NCI-H187 treated with DMSO at 0.1 percent for 48 hours (cell line): ENCODE measurements at regions not wholly inside any gene's neighbourhood (a gene's known extent, or its start where the extent isn't known, plus 50 kb on each side); places are given as distances from the start of the nearest gene placed in this dataset.
"Not testable (repeated sequence)": the region's sequence is repeated elsewhere in the genome, so short reads cannot be mapped to it uniquely, and the experiment has no call there.

Experiments used
- DNase-seq: peaks from one replicate; lab custom pipeline; 2025; lab: John Stamatoyannopoulos, UW

DNA sequence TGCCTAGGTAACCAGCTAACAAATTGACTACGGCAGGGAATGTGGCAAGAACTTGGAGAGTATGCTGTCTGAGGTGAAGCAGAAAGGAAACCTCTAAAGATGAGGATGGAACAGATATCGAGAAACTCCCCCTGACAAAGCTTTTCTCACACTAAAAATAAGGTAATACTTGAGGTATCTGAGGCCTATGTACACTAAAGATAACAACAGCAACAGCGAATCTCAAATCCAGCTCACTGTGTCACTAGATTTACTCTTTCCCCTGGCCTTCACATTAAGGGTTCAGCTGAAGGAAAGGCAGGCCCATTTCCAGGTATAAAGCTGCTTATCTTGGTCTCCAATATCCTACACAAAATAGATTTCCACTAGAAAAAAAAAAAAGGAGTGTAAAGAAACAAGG, 518.0 kb downstream of the KCNT2 start:
- no peak for DNase-seq

DNA sequence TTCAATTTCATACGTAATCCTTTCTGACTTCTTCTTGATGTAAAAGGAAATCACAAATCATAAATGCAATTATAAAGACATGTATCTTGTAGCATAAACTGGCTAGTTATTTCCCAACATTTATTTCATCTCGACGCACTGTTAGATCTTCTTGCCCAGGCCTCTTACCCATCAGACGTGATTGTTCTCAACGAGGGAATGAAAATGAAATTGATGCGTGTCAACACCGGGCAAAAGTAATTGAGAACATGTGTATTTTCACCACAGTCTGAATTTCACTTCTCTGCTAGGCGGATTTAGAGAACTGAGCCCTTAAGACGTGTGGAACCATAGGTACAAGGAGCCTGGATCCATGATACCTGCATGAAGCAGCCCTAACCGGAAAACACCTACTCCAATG, 519.7 kb downstream of the KCNT2 start:
- no peak for DNase-seq

DNA sequence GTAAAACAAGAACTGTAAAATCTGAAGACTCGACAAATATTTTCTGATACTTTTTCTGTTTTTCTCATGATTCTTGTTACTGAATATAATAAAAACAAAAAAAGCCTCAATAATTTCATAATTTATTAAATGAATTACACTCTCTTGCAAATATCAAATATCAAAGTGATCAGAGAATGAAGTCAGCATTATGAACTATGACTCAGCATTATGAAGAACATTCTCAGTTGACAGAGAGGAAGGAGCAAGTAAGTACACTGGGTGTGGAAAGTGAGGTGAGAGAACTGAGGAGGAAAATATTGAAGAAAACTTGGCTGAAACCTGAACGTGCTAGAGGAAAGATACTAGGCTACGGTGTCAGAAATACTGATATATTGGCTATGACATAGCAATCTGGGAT, 529.5 kb downstream of the KCNT2 start:
- no peak for DNase-seq

DNA sequence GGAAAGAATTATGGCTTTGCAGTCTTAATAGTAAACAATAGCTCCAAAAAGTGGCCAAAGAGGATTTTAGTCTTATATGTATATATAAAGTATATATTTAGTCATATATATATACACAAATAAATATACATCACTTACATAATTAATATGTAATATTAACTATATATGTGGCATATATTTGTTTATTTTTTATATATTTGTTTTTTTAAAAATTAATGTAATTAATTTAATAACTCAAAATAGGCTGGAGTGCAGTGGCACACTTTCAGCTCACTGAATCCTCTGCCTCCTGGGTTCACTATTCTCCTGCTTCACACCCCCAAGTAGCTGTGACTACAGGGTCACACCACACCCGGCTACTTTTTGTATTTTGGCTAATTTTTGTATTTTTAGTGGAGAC, 532.6 kb downstream of the KCNT2 start:
- DNase-seq = no peak

DNA sequence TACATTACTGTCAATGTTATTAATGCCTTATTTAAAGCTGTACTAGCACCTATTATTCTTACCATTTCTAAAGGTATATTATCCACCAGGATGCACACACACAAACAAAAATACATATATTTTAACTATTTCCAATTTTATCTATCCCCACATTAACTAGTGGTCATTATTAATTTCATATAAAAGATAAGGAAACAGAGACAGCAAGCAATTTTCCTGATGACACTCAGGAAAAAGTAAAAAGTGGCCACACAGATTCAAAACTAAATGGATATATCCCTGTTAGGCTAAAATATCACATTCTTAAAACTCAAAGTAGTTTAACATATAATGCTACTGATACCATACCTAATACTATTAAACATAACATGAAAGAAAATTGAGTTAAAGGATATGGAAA, 534.1 kb downstream of the KCNT2 start:
- no peak for DNase-seq

DNA sequence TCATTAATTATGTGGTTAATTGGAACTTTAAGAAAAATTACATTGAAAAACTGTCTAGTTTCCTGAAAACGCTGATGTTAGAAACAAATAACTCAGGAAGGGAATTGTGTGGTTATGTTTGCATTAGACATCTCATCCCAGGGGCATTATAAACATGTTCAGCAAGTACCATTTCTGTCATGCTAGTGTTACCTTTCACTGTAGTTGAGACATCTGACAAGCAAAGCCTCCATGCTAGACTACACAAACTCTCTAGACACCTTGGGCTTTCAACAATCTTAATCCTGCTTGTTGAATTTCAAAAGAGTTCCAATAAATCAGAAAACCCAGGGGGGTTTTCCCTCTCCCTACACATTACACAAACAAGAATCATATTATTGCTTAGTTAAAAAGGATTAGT, 536.8 kb downstream of the KCNT2 start:
- DNase-seq = no peak

DNA sequence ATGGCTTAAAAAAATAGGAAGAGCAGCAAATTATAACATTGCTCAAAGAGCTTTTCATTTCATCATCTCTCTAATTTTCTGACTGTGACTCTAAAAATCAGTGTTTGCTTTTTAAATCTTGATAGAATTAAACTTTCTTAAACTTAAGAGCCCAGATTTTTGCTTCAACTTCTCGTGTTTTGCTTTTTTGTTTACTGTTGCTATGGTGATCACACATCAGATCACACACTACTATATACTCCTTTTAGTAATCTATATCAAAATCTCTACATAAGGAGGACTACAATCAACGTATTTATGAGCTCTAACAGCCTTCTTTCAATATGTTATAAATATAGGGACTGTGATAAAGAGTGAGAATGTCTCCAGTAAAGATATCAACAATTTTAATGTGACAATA, 537.3 kb downstream of the KCNT2 start:
- no peak for DNase-seq

DNA sequence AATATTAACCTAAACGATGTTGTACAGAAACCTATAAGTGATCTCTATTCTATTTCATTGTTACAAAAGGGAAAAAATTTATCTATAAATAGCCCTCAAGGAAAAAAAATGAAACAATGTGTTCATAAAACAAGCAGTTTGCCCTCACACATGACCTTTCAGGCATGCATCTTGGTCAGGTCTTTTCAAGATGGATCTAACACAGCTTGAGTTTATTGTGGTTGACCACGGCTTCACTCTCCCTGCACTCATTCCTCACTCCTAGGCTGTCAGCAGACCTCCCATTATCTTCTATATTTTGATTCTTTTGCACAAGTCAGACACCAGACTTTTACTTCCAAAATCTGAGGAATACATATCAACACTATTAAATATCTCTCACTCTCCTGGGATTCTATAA, 544.3 kb downstream of the KCNT2 start:
- no peak for DNase-seq

DNA sequence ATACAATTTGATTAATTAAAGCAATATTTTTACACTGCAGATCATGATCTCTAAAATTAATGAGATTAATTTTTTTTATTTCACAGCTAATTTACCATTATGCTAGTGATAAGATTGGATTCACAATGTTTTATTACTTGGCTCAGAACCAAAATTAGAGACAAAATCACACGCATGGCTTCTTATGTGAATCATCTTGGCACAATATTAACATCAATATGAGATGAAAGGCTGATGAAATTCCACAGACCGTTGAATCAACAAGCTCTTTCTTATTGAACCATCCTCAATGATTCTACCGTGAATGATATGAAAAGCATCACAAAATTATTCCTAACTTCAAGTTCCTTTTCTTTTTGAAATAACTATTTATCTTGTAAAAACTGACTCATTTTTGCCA, 544.9 kb downstream of the KCNT2 start:
- DNase-seq = no peak

DNA sequence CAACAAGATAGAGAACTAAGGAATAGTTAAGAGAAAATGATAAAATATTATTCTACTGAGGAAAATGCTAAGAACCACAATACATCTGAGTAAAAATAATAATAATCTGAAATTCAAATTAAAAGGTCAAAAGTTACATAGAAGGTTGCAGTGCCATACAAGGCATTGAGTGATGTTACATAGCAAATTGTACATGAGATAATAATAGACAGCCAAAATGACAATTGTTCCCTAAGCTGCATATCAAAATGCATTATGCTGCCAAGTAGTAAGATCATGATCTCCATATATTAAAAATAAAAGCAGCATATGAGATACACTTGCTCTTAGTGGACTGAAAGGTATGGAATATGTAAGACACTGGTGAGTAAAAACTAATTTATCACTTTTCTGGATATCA, 547.7 kb downstream of the KCNT2 start:
- no peak for DNase-seq

DNA sequence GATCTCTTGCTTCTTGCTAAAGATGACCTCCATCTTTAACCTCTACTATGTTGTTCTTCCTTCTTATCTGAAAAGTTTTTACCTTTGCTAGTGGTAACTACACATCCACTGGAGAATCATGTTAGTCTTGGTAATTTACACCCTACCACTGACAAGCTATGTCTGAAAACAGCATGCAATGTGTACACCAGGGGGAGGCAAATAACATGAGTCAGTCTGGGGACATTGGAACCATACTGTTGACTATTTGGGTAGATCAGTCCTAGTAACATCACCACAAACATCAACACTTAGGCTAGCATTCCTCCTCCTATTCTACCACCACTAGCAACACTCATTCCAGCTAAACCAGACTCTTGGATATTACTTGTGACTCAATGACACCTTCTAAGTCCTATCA, 549.0 kb downstream of the KCNT2 start:
- no peak for DNase-seq

DNA sequence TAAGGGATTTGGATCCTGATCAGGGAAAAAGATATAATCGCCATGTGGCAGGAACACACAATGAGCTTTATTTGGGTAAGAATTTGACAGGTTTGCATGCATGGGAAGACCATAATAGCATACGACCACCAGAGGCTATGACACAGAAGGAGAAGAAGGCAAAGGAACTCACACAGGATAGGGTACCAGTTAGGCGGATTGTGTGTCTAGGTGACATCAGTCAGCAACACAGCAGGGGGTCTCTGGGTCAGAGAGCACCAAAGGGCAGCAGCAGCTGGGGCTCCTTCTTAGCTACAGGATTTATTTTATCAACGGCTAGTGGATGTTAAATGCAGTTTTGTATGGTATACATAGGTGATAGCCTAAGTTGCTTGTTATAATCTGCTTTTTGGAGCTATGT, 551.3 kb downstream of the KCNT2 start:
- no peak for DNase-seq

DNA sequence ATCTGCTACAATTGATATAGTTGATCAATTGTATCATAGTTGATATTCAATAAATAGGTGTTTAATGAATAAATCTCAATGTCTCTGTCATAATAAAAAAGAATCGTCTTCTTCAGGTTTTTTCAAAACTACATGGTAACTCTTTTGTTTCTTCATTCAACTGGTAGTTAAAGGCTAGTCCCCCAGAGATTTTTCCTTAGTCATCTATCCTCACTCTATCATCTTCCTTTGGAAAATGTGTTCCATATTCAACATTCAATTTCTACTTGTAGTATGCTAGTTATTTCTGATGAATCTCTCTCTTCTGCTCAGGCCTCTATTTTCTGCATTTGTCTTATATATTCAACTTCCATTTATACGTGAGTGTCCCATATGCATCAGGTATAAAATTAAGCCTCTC, 558.8 kb downstream of the KCNT2 start:
- DNase-seq = no peak

DNA sequence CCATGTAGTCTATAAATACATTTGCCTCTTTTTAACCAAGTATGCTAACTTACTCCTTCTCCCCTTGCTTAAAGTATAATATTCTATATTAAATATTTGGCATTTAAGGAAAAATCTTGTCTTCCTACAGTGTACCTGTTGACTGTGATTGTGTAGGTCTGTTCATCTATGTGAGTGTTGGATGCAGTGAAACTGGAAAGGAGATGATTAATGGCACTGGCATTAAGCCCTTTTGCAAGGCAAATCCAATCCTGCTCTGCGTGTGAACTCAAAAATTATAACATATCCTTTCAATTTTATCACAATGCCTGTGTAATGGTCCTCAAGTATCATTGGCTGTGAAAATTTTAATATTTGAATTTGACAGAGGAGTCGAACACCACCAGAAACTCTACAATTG, 565.0 kb downstream of the KCNT2 start:
- DNase-seq = no peak

DNA sequence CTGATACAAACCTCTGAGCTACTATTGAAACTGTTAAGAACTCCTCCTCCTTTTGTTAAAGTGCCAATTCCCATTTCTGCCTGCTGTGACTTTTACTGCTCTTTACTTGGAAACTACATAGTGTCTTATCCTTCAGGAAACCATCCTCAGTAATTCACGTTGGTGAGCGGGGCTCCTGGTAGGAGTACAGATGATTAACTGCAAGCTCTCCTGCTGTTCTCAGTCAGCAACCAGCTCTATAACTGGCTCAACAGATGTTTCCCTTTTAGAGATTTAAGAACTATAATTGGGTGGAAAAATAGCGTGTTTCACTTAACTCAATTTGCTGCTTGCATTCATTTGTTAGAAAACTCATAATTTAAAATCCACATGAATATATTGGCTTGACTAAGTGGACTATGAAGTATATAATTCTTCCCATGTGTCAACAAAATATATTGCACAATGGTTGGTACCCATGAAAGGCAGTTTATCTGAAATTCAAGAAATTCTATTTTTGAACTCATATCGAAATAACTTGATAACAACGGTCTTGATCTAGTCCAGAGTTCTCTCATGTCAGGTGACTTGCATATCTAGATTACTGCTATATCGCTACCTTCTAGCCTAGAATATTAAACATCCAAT, 574.0 kb downstream of the KCNT2 start:
- no peak for DNase-seq

DNA sequence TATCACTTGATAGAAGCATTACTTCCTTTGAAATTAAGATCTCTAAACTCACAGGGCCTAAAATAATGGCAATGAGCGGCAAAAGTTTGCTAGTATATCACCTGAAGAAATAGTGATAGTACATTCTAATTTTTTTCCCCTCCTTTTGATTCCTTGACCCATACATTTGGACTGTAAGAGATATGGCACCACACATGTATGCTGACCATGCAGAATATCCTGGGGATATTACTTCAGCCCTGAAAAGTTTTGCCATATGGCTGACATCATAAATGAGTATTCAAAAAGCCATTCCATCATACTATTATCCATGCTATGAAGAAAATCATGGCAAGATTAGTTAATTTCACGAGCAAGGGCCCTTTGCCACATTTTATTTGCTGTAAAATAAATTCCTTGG, 576.9 kb downstream of the KCNT2 start:
- not testable (repeated sequence) for DNase-seq

DNA sequence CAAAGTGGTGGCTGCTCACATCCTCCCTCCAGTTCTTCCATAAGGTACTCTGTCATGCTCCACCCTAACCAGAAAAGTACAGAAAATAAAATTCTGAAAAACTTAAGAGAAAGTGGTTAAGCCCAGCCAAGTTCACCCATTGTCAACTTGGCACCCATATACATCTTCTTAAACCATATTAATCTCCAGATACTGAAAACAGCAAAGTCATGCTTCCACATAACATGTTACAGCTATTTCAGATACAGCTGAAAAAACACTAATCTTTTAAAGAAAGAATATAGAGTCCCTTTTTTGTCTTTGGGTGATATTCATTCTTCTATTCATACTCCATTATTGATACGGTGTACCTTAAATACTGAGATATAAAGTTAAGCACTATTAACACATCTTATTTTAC, 577.8 kb downstream of the KCNT2 start:
- DNase-seq = no peak

DNA sequence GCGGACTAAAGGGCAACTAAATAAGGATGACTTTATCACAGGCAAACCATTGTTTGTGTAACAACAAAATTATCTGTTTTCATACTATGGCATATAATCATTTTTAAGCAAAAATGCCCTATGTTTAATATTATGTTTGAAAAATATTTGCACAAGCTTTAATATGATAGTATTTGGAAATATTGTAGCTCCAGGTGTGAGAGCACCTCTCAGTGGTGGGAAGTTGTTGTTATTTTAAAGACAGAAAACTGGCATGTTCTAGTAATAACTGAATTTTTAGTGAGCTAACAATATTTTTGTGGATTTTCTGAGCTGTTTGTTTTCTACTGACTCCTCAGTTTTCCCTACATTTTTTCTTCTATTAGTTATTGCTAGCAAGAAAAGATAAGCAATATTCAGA, 578.8 kb downstream of the KCNT2 start:
- no peak for DNase-seq

DNA sequence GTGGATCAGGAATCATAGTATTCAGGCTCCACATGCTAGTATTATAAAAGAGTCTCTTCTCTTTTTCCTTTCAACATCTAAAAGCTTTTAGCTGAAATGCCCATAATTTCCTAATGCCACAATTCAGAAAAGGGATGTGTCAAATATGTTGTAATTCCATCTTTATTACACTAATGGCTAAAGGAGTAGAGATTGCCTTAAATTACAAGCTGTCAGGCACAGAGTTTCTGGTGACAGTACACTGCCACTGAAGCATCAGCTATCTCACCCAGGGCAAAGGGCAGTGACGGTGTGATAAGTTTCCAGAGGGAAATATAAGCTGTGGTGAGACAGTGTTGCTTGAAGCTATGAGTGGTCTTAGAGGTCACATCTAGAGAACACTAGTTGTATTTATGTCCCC, 581.1 kb downstream of the KCNT2 start:
- DNase-seq = no peak

DNA sequence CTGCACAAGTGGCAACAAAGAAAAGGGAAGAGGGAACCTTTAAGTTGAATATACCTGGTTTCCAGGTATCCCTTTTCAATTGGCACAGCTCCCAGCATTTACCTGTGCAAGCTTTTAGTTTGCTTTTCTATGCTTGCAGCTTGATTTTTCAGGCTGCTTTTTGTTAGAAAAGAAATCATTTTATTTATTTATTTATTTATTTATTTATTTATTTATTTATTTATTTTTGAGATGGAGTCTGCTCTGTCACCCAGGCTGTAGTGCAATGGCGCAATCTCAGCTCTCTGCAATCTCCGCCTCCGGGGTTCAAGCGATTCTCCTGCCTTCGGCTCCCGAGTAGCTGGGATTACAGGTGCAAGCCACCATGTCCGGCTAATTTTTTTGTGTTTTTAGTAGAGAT, 587.1 kb downstream of the KCNT2 start:
- not testable (repeated sequence) for DNase-seq

DNA sequence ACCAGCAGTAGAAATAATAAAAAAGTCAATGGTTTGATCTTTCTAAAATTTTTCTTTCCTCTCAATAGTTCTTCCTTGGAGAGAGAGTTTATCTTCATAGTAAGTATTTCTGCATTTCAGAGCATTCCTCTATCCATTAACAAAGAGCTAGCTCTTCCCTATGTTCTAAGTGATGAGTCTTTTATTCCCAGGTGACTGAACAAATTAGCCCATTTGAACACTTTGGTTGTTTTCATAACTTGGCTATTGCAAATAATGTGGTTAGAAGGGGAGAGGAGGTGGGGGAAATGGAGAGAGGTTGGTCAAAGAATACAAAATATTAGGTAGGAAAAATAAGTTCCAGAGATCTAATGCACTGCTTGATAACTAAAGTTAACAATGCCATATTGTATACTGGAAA, 598.9 kb downstream of the KCNT2 start:
- no peak for DNase-seq

DNA sequence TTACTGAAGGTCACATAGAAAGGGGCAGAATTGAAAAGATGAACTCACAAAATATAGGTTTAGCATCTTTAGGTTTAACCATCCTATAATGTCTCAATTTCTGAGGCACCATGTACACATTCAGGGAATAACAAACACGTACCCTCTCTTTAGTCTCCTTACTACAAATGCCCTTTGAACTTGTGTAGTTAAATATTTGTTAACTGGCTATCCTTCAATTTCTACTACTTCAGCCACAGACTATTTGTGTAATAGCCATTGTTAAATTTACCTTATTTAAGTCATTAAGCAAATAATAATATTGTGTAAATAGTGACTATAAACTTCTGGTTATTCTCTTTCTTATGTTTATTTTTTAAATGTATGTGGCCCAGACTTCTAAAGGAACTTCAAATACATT, 600.5 kb downstream of the KCNT2 start:
- no peak for DNase-seq

DNA sequence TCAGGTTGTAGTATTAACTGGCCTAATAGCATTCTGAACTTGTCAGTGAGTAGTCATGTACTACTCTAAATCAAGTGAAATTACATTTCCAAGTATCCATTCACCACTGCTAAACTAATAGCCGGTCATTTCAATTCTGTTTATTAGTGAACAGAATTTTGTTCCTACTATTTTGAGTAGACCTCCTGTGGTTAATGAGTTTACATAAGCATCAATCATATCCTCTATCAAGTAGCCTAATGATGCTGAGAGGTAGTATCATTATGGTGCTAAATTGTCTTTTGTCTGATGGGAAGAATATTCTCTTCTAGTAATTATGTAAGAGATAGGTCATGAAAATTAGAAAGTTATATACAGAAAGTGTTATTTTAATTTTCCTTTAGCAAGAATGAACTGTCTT, 602.8 kb downstream of the KCNT2 start:
- no peak for DNase-seq

DNA sequence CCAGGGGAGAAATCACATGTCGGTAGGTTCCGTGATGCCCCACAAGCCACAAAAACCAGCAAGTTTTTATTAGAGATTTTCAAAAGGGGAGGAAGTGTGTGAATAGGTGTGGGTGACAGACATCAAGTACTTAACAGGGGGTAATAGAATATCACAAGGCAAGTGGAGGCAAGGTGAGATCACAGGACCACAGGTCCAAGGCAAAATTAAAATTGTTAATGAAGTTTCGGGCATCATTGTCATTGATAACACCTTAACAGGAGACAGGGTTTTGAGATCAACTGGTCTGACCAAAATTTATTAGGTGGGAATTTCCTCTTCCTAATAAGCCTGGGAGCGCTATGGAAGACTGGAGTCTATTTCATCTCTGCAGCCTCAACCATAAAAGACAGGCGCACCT, 603.9 kb downstream of the KCNT2 start:
- not testable (repeated sequence) for DNase-seq

DNA sequence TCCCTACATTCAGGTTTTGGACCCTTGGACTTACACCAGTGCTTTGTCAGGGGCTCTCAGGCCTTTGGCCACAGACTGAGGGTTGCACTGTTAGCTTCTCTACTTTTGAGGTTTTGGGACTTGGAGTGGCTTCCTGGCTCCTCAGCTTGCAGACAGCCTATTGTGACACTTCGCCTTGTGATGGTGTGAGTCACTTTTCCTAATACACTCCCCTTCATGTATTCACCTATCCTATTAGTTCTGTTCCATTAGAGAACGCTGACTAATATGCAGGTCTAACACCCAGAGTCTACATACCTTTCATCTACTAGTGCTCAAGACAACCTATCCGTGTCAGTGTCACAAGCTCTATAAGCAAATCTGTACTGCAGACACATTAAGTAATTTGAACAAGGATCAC, 605.3 kb downstream of the KCNT2 start:
- no peak for DNase-seq
